DMS53 (cell line): ENCODE measurements at regions not wholly inside any gene's neighbourhood (a gene's known extent, or its start where the extent isn't known, plus 50 kb on each side); places are given as distances from the start of the nearest gene placed in this dataset.
"Not testable (repeated sequence)": the region's sequence is repeated elsewhere in the genome, so short reads cannot be mapped to it uniquely, and the experiment has no call there.

Experiments
- DNase-seq: peaks from one replicate; lab custom pipeline; 2025; lab: John Stamatoyannopoulos, UW

- DNase-seq, result no peak
Observed at GRCh38 chr14:105903971-105904370, 377.6 kb downstream of the TMEM121 start.

- no peak for DNase-seq
Observed at GRCh38 chr14:105904379-105904778, 378.0 kb downstream of the TMEM121 start.

DNA sequence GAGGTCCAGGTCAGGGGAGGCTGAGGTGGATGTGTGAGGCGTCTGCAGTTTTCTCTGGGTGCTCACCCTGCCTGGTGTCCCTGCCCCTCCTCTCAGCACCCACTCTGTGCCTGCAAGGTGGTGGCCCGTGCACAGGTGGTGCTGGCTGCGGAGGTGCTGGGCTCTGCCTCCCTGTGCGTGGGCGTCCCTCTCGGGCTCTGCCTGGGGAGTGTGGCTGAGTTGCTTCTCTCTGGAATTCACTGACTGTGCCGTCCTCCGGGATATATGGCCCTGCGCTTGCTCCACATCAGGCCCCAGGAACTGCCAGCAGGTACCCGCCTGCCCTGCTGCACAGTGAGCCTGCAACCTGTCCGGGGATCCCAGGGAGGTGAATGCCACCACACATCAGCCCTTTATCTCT, 379.1 kb downstream of the TMEM121 start:
- DNase-seq, result no peak

DNA sequence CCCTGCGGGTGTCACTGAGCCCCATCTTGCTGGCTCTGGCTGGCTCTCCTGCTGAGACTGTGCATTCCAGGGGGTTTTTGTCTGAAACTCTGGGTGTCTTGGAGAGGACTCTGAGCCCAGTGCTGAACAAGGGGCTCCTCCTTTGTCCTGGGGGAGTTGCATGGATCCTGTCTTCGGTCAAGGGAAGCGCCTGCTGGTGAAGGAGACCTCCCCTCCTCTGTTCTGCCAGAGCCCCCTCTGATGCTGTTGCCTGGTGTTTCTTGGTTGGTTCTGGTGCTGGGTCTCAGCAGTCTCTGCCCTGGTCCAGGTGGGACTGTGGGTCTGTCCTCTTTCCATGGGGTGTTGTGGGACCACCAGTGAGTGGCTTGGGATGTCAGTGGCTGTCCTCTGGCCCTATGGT, 380.9 kb downstream of the TMEM121 start:
- DNase-seq, result no peak

GRCh38 chr14:105908006-105908405, 381.6 kb downstream of the TMEM121 start:
- DNase-seq, result no peak

DNA sequence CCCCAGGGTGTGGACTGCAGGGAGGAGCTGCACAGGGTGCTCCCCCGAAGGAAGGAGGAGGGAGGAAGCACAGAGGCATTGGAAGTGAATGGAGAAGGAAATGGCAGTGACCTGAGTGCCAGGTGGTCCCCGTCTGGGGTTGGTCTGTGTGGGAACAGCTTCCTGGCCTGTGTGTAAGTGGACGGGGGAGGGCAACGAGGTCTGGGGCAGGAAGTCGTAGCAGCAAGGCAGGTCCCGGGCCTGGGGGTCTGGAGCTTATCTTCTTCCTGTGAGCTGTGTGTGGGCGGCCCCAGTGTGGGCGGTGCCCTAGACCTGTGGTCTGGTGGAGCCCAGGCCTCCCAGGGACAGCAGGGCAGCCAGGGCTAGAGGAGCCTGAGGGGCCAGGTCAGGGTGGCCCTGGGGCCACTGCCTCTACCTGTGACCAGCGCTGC, 382.1 kb downstream of the TMEM121 start:
- no peak for DNase-seq

GRCh38 chr14:105909046-105909827, 382.9 kb downstream of the TMEM121 start:
- no peak for DNase-seq

DNA sequence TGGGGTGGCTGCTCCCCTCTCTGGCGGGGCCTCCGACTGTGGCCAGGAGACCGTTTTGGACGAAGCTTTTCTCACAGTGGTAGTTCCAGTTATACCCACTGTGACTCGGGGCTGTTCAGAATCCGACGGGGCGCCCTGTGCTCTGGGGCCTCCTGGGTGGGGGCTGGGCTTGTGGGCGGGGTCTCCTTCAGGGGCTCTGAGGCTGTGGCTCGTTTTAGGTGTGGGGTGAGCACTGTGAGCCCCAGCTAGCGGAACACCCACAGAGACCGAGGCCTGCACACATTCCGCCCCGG, 383.4 kb downstream of the TMEM121 start:
- not testable (repeated sequence) for DNase-seq

GRCh38 chr14:105910426-105910825, 384.0 kb downstream of the TMEM121 start:
- no peak for DNase-seq

DNA sequence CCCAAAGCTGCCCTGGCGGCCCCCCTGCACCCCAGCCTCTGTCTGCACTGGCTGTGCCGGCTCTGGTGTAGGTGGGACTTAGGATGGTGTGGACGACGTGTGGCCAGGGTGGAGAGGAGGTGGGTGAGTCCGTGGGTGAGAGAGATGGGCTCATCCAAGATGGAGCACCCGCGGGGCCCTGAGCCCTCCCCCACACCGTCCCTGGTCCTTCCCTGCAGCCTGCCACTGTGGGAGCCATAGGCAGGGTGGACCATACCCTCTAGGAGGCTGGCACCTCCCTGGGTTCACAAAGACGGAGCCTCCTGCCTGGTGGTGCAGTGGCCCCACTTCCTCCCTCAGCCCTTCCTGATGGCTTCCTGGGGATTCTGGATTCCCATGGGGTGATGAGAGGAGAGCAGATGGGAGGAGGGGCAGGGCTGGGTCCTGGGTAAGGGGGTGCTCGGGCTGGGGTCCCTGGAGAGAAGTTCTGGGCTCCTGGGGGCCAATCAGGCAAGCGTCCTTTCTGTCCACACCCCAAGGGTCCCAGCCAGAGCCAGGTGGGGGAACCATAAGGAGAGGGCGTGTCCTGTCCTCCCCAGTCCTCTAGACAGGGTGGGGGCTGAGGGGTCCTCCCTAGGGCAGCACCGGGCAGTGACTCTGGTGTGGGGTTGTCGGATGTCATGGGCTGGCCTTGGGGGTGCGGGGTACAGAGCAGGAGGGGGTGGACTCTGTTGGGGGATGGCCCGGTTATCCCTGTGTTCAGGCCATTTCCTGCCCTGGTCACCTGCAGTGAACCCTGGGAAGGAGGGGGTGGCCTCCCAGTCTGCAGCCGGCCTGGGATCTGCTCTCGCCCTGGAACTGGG, 384.8 kb downstream of the TMEM121 start:
- DNase-seq, result no peak

- DNase-seq, result not testable (repeated sequence)
Observed at GRCh38 chr14:105911848-105912292, 385.5 kb downstream of the TMEM121 start.

DNA sequence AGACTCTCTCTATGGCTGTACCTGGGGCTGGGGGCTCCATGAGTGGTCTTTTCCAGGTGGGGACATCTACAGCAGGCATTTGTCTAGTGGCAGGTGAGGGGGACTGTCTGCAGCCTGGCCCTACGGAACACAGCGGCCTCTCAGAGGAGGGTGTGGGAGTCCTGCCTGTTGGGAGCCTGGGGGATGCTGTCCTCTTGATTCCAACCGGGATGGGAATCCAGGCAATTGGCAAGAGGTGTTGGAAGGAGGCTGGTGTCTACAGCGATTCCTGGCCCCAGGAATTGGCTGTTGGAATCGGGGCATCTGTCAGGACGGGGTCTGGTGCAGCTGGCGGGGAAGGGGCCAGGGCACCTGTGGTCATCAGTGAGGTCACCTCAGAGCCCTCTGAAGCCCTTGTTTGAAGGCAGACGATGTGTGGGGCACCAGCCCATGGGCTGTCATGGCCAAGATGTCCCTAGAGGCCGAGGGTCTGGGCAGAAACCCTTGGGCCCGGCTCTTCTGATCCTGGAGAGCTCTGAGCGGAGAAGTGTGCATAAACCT, 386.3 kb downstream of the TMEM121 start:
- no peak for DNase-seq

DNA sequence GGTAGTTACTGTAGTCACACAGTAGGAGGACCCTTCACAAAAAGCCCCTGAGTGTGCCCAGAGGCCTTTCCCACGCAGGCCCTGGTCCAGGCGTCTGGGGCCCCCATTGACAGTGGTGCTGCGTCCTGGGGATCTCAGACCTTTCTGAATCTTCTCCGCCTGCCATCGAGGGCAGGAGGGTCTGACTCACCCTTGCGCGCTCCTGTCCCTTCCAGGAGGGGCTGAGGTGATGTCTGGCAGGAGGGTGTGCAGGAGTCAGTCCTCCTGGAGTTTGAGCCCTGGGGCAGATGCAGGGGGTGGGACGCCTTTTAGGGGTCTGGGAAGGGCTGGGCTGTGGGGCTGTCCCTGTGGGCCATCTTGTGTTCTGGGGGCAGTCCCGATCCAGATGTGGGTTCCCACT, 386.8 kb downstream of the TMEM121 start:
- no peak for DNase-seq

- no peak for DNase-seq
Observed at GRCh38 chr14:105913861-105914260, 387.5 kb downstream of the TMEM121 start.

DNA sequence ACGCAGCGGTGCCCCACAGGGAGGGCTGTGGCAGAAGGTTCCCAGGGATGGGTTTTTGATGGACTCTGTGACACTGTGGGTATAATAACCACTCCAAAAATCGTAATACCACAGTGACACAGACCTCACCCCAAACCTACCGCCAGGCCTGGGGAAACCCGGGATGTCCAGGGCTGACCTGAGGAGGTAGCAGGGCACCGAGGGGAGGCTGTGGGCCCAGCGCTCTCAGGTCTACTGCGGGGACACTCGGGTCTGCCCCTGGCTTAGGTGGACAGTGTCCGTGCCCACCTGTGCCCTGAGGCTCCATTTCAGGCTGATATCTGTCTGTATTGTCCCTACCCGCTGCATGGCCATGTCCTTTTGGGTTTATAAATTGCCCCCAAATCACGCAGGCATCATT, 387.9 kb downstream of the TMEM121 start:
- not testable (repeated sequence) for DNase-seq

- DNase-seq, result no peak
Observed at GRCh38 chr14:105914738-105915385, 388.5 kb downstream of the TMEM121 start.

DNA sequence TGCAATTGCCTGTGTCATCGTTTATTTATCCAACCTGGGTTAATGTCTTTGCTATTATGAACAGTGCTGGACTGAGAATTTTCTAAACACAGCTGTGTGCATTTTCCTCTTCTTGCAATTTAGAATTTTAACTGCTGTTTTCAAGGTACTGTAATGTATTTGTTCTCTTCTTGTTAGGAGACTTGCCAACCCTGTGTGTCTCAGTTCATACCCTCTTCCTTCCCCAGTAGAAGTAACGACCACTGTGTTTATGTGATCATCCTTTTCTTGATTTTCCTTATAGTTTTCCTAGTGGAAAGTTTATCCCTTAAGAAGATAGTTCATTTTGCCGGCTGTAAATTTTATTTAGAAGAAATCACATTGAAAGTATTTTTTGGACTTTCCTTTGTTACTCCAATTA, 389.2 kb downstream of the TMEM121 start:
- DNase-seq, result not testable (repeated sequence)

GRCh38 chr14:105917136-105917932, 391.0 kb downstream of the TMEM121 start:
- DNase-seq, result not testable (repeated sequence)

DNA sequence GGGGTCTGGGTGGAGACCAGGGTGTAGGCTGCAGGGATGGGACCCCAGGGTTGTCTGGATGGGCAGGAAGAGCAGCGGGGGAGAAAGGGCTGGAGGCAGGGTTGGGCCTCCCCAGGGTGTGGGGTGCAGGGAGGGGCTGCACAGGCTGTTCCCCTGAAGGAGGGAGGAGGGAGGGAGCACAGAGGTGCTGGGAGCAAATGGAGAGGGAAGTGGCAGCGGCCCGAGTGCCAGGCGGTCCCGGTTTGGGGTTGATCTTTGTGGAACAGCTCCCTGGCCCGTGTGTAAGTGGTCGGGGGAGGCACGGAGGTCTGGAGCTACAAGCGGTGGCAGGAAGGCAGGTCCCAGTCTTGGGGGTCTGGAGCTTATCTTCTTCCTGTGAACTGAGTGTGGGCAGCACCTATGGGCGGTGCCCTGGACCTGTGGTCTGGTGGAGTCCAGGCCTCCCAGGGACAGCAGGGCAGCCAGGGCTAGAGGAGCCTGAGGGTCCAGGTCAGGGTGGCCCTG, 391.6 kb downstream of the TMEM121 start:
- DNase-seq, result no peak

- no peak for DNase-seq
Observed at GRCh38 chr14:105918496-105919262, 392.3 kb downstream of the TMEM121 start.
